SK-N-MC (cell line): ENCODE measurements at regions not wholly inside any gene's neighbourhood (a gene's known extent, or its start where the extent isn't known, plus 50 kb on each side); places are given as distances from the start of the nearest gene placed in this dataset.

ENCODE experiments used
- DNase-seq: peaks from one replicate; pipeline ENCODE4 v3.0.0-alpha.2; 2011; ENCODE audit warnings: low read depth, low spot score
- H3K27ac ChIP-seq: fragments of 200-600 bp; sonication (generic); 2 replicates; pipeline ENCODE4 v1.5.1; 2016; ENCODE audit warnings: mixed run types
- H3K36me3 ChIP-seq: fragments of 200-600 bp; sonication (generic); 2 replicates; pipeline ENCODE4 v1.6.1; 2017; ENCODE audit warnings: antibody characterized with exemption, low read length, mixed read lengths; ENCODE audit not compliant: insufficient read depth
- H3K4me3 ChIP-seq: fragments of 200-600 bp; sonication (generic); 2 replicates; pipeline ENCODE4 v1.5.1; 2016
- H3K9ac ChIP-seq: fragments of 200-600 bp; sonication (generic); 2 replicates; pipeline ENCODE4 v1.8.0; 2017; ENCODE audit warnings: mixed run types, mixed read lengths; ENCODE audit not compliant: insufficient read length
- H3K9me3 ChIP-seq: fragments of 200-600 bp; sonication (generic); 2 replicates; pipeline ENCODE4 v1.6.1; 2017; ENCODE audit warnings: low read depth, mild to moderate bottlenecking, antibody characterized with exemption, low read length, moderate library complexity, mixed read lengths
- EZH2 ChIP-seq: fragments of 200-600 bp; sonication (generic); IDR thresholded peaks from one replicate; pipeline ENCODE4 v1.6.1; 2017; ENCODE audit warnings: antibody characterized with exemption
- FOXP2 ChIP-seq: optimal IDR thresholded peaks from 2 replicates; pipeline ENCODE3; 2011; ENCODE audit warnings: mild to moderate bottlenecking, moderate library complexity; ENCODE audit not compliant: insufficient read depth; ENCODE audit errors: extremely low read length, control extremely low read depth
- POLR2AphosphoS5 ChIP-seq: IDR thresholded peaks from 2 replicates; pipeline ENCODE4 v1.6.1; 2012; ENCODE audit warnings: mild to moderate bottlenecking, low read depth, low read length, borderline replicate concordance

DNA sequence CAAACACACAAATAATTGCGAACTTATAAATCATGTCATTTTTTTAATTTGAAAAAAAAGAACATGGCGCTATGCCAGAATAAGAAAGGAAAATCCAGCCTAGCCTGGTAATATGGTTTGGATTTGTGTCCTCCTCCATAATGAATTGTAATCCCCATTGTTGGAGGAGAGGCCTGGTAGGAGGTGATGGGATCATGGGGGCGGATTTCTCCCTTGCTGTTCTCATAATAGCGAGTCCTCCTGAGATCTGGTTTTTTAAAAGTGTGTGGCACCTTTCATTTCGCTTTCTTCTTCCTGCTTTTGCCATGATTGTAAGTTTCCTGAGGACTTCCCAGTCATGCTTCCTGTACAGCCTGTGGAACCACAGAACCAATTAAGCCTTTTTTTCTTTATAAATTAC is 65.9 kb upstream of the TANC2 start:
- no peak for DNase-seq
- TF ChIP-seq POLR2AphosphoS5: no peak
- no peak for TF ChIP-seq EZH2
- TF ChIP-seq FOXP2: no peak
- Histone ChIP-seq H3K27ac (no peak overlapping the region), H3K4me3 (no peak overlapping the region), H3K36me3 (no peaks in the 10 kb centered on the region), H3K9me3 (no peaks in the 10 kb centered on the region), H3K9ac (no peak overlapping the region)

GRCh38 chr17:62899361-62899760 is 66.7 kb upstream of the TANC2 start:
- H3K4me3 ChIP-seq: no peak overlapping the region
- no peak for DNase-seq
- H3K36me3 ChIP-seq: no peaks in the 10 kb centered on the region
- H3K9me3 ChIP-seq: no peaks in the 10 kb centered on the region
- no peak overlapping the region for H3K9ac ChIP-seq
- no peak overlapping the region for H3K27ac ChIP-seq
- no peak for TF ChIP-seq FOXP2
- no peak for TF ChIP-seq POLR2AphosphoS5
- TF ChIP-seq EZH2: no peak

- peak overlapping the region; percentile 68 for H3K27ac ChIP-seq
- H3K9ac ChIP-seq: no peak overlapping the region
- H3K9me3 ChIP-seq: no peaks in the 10 kb centered on the region
- no peaks in the 10 kb centered on the region for H3K36me3 ChIP-seq
- peak overlapping the region; percentile 56 for H3K4me3 ChIP-seq
- peak; percentile 84 for DNase-seq
- TF ChIP-seq POLR2AphosphoS5 (no peak), EZH2 (no peak), FOXP2 (no peak)
These were observed 67.7 kb upstream of the TANC2 start for GRCh38 chr17:62898239-62898864.

DNA sequence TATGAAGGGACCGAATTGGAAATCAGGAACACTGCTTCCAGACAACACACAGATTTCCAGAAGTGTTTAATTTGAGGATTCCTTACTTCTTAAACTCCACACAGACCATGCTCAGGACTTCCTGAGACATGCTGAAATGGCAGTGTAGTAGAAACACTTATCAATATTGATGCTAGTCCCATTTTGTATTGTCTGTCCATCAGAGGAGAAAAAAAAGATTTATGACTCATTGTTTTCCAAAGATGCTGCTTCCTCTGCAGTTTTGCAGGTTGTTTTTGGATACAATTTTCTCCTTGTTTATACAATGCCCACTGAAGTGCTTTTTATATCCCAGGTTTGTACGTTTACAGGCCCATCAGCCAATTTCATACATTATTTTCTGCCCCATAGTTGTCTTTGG is 68.3 kb upstream of the TANC2 start:
- no peaks in the 10 kb centered on the region for H3K9me3 ChIP-seq
- peak overlapping the region; percentile 68 for H3K27ac ChIP-seq
- no peaks in the 10 kb centered on the region for H3K36me3 ChIP-seq
- no peak for DNase-seq
- no peak overlapping the region for H3K9ac ChIP-seq
- TF ChIP-seq EZH2: no peak
- no peak for TF ChIP-seq FOXP2
- no peak for TF ChIP-seq POLR2AphosphoS5
- H3K4me3 ChIP-seq: peak overlapping the region; percentile 56

DNA sequence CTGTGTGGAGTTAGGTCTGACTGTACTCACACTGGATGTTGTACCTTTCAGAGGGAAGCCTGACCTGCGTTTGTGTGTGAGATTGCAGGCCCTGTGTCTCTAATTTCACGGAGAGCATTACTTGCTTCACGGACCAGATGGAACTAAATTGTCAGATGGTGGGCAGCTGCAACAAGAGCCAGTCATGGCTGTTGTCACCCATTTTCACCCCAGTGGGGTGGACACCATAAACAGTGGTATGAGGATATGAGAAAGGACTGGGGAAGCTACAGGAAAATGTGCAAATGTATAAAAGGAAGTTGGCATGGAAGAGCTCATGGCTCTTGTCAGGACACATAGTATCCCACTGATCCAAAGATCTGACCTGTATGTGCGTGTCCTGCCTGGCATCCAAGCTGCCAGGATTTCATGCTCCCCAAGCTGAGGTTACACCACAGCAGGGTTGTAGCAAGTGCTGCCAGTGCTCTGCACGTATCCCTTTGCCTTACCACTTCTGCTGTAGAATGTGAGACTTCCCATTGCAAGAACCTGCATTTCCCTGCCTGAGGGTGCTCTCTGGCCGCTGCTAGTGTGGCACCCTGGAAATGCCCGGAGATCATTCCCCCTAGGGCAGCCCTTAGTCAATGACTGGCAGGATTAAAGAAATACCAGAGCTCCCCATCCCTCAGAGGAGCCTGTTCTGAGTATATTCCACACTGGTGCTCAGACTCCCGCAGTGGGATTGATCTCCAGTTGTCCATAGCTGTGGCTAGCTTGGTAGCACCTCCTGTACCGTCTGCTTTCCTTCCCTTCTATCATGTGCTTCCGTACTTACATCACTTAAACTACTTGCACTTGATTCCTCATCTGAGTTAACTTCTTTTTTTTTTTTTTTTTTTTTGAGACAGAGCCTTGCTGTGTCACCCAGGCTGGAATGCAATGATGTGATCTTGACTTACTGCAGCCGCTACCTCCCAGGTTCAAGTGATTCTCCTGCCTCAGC is 70.4 kb upstream of the TANC2 start:
- Histone ChIP-seq H3K27ac (no peak overlapping the region), H3K36me3 (no peaks in the 10 kb centered on the region), H3K9me3 (no peaks in the 10 kb centered on the region), H3K4me3 (no peak overlapping the region), H3K9ac (no peak overlapping the region)
- DNase-seq: no peak
- TF ChIP-seq POLR2AphosphoS5 (no peak), EZH2 (no peak), FOXP2 (no peak)

DNA sequence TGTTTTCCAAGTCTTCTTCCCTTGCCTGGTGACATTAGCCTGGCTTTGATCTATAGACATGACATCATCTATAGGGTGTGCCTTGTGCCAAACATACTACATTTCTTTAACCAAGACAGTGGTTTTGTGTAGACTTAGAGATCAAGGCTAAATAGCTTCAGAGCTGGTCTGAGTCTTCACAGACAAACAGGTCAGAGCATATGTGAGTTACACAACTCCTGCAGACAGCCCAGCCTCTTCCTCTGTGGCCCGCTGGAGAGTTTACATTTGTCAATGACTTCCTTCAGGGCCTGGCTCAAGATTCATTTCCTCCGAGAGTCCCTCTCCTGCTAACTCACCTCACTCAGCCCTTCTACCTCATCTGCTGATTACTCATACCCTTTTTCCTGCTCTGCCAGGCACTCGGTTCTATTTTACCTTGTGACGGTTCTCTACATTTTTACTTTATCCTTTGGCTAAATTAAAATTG is 73.1 kb upstream of the TANC2 start:
- no peak for DNase-seq
- H3K27ac ChIP-seq: no peak overlapping the region
- TF ChIP-seq FOXP2: no peak
- TF ChIP-seq POLR2AphosphoS5: no peak
- TF ChIP-seq EZH2: no peak

GRCh38 chr17:62892061-62892675 is 73.9 kb upstream of the TANC2 start:
- TF ChIP-seq FOXP2 (no peak), EZH2 (no peak), POLR2AphosphoS5 (no peak)
- no peak for DNase-seq

More for the DNA sequence above, 73.1 kb upstream of the TANC2 start:
- Histone ChIP-seq H3K9ac (no peak overlapping the region), H3K4me3 (no peak overlapping the region), H3K36me3 (no peaks in the 10 kb centered on the region), H3K9me3 (no peaks in the 10 kb centered on the region)

GRCh38 chr17:62891659-62892058 is 74.4 kb upstream of the TANC2 start:
- no peak for DNase-seq
- no peak overlapping the region for H3K27ac ChIP-seq
- H3K9me3 ChIP-seq: no peaks in the 10 kb centered on the region
- H3K4me3 ChIP-seq: no peak overlapping the region
- H3K36me3 ChIP-seq: no peaks in the 10 kb centered on the region
- no peak overlapping the region for H3K9ac ChIP-seq
- no peak for TF ChIP-seq EZH2
- no peak for TF ChIP-seq POLR2AphosphoS5
- TF ChIP-seq FOXP2: no peak

More at GRCh38 chr17:62892061-62892675, 73.9 kb upstream of the TANC2 start:
- H3K27ac ChIP-seq: no peak overlapping the region
- H3K9ac ChIP-seq: no peak overlapping the region
- no peaks in the 10 kb centered on the region for H3K9me3 ChIP-seq
- H3K36me3 ChIP-seq: no peaks in the 10 kb centered on the region
- H3K4me3 ChIP-seq: no peak overlapping the region
